Fibroblast of skin of left quadriceps (primary cell): ENCODE measurements at regions not wholly inside any gene's neighbourhood (a gene's known extent, or its start where the extent isn't known, plus 50 kb on each side); places are given as distances from the start of the nearest gene placed in this dataset.
"Not testable (repeated sequence)": the region's sequence is repeated elsewhere in the genome, so short reads cannot be mapped to it uniquely, and the experiment has no call there.

Experiments
- DNase-seq, 2 experiments: peaks; one replicate each; pipeline ENCODE4 v3.0.0-alpha.2; 2013; ENCODE audit warnings: low read depth in 2 of 2

DNA sequence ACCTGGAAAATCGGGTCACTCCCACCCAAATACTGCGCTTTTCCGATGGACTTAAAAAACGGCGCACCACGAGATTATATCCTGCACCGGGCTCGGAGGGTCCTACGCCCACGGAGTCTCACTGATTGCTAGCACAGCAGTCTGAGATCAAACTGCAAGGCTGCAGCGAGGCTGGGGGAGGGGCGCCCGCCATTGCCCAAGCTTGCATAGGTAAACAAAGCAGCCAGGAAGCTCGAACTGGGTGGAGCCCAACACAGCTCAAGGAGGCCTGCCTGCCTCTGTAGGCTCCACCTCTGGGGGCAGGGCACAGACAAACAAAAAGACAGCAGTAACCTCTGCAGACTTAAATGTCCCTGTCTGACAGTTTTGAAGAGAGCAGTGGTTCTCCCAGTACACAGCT is 226.5 kb upstream of the RGMB start:
- not testable (repeated sequence) for DNase-seq

GRCh38 chr5:98556712-98557111 is 216.8 kb upstream of the RGMB start:
- DNase-seq: no peak

- DNase-seq: no peak
These were observed 215.5 kb upstream of the RGMB start for GRCh38 chr5:98557916-98558315.

DNA sequence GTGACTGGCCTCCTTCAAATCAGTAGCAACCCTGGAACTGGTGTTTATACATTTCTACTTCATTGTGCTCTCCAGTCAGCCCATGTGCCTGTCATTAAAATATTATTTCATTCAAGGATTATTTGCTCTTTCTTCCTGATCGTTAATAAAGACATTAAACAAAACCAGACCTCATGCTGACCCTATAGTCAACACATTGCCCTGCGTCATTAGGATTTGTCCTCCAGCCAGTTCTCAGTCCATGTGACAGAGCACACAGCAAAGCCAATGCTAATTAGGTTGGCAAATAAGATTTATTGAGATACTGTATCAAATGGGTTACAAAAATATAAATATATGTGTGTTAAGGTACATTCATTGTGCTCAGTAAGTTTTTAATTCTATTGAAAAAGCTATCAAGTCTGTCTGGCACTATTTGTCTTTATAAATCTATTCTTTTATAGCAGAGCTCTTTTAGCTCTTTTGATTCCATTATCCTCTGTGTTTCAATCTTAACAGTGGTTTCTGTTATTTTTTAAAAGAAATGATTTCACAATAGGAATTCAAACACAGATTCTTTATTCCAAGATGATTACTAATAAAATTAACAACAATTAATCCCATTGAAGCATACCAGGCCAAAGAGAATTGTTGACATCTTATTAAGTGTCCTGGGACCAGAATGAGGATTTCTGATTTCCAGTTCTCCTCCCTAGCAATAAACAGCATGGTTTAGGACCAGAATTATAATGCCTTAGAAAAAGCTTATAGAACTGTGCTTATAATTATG is 209.4 kb upstream of the RGMB start:
- DNase-seq: no peak

DNA sequence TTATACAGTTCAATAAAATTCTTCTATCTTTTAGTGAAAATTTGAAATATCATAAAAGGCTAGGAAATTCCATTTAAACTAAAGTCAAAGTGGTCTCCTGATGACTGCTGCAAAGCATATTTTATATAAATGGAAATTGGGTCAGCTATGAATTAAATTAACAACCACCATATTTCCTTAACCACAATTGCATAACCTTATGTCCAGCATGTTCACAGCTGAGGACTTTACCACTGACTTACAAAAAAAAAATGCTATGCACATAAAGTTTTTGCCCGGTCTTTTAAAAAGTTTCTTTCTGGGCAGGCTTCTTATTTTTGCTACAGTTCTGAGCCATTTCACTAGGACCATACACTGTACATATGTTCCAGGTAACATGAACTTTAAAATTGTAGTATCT is 208.6 kb upstream of the RGMB start:
- no peak for DNase-seq

DNA sequence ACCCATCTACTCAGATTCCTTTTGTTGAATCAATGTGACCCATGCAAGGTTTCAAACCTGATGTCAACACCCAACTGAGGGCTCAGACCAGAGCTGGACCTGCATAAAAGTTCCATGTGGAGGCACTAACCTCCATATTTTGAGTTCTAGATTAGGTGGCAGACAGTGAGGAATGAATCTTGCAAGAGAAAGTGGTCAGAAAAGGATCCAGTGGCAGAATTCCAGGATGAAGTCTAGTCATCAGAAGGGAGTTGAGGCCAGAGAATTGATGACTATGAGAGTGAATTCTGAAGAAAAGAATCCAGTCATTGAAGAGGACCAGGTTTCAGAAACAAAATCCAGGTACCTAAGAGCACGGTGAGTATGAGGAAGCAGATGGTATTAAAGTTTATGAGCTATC is 205.1 kb upstream of the RGMB start:
- no peak for DNase-seq

DNA sequence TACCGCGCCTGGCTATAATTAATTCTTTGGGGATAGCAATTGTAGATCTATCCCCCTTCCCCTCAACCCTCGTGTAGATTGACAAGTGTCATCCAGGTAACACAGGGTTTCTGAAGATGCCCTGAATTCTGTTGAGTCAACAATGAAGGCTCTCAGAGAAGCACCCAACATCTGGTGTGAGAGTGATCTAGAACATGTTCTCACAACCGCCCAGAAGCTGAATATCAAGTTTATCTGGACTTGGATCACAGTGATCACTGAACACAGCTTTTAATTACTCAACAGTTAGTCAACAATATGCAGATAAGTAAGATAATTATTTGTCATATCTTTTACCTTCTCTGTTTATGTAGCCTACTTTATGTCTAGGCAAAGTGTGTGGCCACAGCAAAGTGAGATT is 204.2 kb upstream of the RGMB start:
- DNase-seq: no peak

DNA sequence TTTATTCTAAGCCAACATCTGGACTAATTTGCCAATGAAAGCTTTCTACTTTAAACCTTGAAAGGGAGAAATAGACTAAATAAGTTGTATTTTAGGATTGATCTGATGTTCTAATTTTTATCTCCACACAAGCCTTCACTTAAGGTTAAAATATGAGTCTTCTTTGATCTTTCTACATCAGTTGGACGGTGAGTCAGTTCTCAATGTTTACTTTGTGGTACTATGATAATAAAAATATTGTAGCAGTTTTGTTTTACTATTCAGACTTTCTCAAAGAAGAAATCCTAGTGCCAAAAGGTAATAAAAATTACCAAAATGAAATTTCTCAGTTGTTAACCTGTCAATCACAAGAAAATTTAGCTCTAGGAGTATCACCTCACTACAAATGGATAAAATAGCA is 203.5 kb upstream of the RGMB start:
- DNase-seq: peak in 1 of 2 experiments; percentile 43

DNA sequence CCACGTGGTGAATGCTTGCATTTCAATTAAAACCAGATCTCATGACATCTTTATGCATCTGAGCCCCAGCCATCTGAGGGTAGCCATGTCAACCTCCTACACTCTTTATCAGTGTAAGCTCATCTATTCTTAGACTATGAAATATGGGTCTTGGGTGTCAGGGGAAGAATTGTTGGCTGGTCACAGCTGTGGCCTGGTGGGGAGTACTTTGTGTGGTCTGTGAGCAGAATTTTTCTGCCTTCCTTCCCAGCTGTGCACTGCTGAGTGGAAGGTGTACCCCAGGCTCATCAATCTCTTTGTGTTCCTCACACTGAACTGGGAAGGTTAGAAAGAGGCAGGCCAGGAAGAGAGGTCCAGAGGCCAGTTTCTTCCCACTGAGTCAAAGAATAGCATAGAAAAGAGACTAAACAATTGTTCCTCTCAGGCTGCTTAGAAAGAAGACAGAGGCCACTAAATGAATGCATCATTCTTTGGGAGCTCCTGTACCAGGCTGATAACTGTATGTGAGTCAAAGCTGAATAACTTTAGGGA is 202.7 kb upstream of the RGMB start:
- DNase-seq: peak in 1 of 2 experiments; percentile 36

- DNase-seq: no peak
These were observed 199.6 kb upstream of the RGMB start for GRCh38 chr5:98573834-98574320.

- DNase-seq: no peak
These were observed 197.2 kb upstream of the RGMB start for GRCh38 chr5:98576275-98576674.

- DNase-seq: no peak
These were observed 195.0 kb upstream of the RGMB start for GRCh38 chr5:98578438-98578837.

DNA sequence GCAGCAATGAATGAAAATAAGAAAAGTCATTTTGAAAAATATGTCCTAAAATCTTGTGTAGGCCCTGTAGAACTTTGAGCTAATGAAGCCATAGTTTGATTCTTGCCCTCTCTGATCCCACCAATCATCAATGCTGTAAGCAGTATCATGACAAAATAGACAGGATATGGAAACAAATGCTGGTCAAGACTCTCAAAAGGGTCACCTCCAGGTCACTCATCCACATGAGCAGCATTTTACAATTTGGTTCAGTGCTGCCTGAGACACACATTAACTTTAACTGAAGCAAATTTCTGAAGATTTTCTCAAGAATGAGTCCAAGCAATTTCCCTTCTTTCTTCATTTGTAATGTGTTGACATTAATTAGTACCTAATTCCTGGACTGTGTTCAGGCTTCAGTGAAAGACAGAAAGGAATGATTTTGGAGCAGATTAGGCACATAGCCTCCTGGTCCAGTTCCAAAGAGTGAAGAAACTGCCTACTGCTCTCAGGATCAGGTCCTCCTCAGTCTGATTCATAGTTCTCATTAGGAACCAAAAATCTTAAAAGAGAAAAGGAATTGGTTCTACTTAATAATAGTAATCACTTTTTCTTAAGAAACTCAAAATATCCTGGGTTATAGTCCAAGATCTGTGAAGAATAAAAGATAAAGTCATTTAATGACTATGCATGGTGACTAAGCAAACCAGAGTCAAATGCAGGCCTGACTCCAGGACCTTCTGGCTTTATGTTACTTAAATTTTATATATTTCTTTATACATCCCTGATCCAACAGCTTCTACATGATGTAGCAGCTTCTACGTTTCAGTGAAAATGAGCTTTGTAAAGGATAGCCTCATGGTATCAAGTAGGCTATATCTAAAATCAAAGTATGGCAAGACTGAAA is 192.1 kb upstream of the RGMB start:
- DNase-seq: peak; percentile 81 to 83

DNA sequence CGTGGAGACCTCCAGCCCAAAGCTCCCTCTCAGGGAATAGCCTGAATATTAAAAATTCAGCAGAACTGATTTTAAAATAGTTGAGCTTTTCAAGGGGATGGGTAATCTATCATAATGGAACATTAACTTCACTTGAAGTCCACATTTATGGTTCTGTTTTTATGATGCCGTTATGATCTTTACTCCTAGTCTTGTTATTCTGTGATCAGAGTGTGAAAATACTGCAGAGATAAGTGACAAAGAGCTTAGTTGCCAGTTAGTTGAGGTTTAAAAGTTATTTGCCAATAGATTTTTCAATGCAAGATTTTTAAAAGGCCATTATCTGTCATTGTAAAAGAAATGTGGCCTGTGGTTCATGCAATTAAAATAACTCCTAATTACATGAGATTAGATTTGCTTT is 189.9 kb upstream of the RGMB start:
- no peak for DNase-seq

DNA sequence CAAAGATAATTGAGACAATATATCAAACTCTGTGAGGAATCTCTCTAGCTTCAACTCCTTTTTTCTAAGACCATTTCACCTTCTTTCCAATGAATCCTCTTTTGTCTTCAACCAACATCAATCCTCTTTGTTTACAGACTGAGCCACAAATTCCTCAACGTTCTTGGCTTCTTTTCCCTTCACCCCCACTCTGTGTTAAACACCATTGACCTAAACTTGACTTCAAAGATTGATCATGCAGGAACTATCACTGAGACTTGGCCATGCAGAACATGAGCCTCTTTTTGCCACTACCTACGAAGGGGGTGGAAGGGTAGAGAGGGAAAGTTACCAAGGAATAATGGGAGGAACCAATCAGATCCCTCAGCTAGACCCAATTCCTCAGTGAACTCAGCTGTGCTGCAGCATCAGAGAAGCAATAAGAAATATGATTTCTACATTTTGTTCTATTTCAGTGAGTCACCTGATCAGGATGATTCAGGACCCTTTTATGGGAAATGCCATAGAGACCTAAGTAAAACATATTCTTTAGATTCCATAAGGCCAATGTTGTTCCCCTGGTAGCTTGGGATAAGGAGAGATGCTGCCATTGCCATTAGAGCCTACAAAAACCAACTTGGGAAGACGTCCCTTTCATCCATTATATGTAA is 187.7 kb upstream of the RGMB start:
- no peak for DNase-seq

- DNase-seq: no peak
These were observed 186.9 kb upstream of the RGMB start for GRCh38 chr5:98586581-98586980.

DNA sequence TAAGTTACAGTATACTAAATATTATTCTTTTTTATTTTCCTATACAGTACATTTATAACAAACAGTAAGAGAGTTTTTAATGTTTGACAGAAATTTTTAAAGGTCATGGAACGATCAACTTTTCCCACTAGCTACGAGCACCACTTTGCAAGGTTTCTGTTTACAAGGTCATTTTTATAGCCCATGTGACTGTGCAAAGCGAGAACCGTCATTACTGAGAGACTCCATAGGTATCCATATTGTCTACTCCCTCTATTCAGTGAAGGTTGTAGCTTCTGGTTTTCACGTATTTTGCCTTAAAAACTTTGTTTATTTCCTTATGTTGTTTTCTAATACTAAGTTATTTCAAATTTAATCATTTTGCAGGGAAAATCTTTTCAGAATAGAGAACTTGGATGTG is 186.3 kb upstream of the RGMB start:
- DNase-seq: no peak

DNA sequence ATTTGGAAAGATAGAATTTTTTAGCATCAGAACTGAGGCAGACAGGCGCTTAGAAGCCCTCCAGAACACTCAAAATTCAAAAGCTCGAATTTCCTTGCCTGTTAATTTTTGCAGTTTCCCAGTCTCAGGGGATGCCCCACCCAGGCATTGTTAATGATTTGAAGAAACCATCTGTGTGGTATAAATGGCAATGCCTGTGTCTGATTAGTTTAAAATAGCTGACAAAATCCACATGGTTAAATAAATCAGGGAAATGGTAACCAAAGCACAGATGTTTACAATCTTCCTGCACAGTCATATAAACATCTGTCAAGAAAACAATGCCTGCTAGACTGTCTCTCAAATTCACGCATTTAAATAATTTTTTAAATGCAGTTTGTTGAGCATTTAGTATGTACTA is 185.2 kb upstream of the RGMB start:
- peak; percentile 45 to 49 for DNase-seq

DNA sequence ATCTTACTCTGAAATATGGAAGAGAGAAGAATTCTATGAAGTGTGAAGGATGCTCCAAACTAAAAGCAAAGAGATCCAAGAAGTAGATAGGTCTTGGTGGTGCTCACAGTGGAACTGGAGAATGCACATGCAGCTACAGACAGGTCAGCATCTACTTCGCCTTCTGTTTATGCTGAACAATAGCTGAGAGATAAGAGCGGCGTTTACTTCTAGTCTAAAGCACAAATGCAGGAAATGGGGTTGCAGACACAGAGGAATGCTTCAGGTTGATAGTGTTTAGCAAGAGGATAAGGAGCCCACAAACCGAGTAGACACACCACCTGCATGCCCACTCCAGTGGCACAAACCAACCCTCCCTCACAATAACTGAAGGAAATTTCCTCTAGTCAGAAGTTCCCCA is 180.0 kb upstream of the RGMB start:
- no peak for DNase-seq

- no peak for DNase-seq
These were observed 179.4 kb upstream of the RGMB start for GRCh38 chr5:98594098-98594497.

DNA sequence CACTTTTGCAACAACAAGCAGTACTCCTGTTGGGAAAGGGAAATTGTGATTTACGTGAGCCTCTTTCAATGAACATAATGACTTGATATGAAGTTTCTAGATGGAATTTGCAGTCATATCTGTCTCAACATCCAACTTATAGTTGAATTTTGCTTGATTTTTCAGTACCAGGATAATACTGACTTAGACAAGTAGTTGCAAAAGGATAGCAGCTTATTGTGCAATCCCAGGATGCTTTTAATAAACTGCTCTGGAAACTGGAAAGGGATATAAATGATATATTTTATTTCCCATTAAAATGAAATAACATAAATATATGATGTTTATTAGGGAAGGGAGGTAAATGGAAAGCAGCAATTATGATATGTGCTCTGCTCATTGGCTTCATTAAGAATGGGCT is 174.4 kb upstream of the RGMB start:
- no peak for DNase-seq

DNA sequence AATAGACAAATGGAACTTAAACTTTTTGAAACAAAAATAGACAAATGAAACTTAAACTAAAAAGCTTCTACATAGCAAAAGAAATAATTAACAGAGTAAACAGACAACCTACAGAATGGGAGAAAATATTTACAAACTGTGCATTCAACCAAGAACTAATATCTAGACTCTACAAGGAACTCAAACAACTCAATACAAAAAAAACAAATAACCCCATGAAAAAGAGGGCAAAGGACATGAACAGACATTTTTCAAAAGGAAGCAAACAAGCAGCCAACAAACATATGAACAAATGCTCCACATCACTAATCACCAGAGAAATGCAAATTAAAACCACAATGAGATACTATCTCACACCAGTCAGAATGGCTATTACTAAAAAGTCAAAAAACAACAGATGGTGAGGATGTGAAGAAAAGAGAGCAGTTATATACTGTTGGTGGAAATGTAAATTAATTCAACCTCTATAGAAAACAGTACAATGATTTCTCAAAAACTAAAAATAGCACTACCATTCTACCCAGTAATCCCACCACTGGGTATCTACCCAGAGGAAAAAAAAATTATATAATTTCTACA is 170.8 kb upstream of the RGMB start:
- no peak for DNase-seq
